Kidney (tissue), 13 donors: ENCODE measurements at regions not wholly inside any gene's neighbourhood (a gene's known extent, or its start where the extent isn't known, plus 50 kb on each side); places are given as distances from the start of the nearest gene placed in this dataset.

Experiments
- DNase-seq, 5 donors: peaks; one replicate each; pipeline ENCODE4 v3.0.0-alpha.2; 2013 to 2020
- FAIRE-seq: peaks from 2 replicates; lab custom pipeline; 2012; peaks lifted over from hg19 to GRCh38; lab: Jason Lieb, UNC
- H3K27ac ChIP-seq, 2 donors: one replicate each; pipeline ENCODE4 v1.7.0; 2013; ENCODE audit warnings: low read depth in 2 of 2, low read length in 2 of 2, inconsistent platforms in 1 of 2
- H3K27me3 ChIP-seq: one replicate; pipeline ENCODE4 v1.7.1; 2013; ENCODE audit warnings: low read length, inconsistent platforms; ENCODE audit not compliant: control insufficient read depth, insufficient read depth
- H3K36me3 ChIP-seq, 3 donors: one replicate each; pipeline versions ENCODE4 v1.7.0 to v1.7.1; 2013; ENCODE audit warnings: low read length in 3 of 3, control low read depth in 1 of 3, inconsistent platforms in 1 of 3; ENCODE audit not compliant: insufficient read depth in 3 of 3, control insufficient read depth in 2 of 3
- H3K4me1 ChIP-seq, 3 donors: one replicate each; pipeline versions ENCODE4 v1.7.0 to v1.7.1; 2013; ENCODE audit warnings: low read length in 3 of 3, inconsistent platforms in 1 of 3, low read depth in 1 of 3; ENCODE audit not compliant: control insufficient read depth in 2 of 3, insufficient read depth in 2 of 3
- H3K4me3 ChIP-seq, 3 donors: one replicate each; pipeline versions ENCODE4 v1.7.0 to v1.8.1; 2013; ENCODE audit warnings: low read length in 3 of 3, control low read depth in 1 of 3, inconsistent platforms in 1 of 3
- H3K9ac ChIP-seq, 3 donors: one replicate each; pipeline versions ENCODE4 v1.7.0 to v1.7.1; 2013; ENCODE audit warnings: low read length in 3 of 3, control low read depth in 1 of 3, inconsistent platforms in 1 of 3
- H3K9me3 ChIP-seq, 3 donors: one replicate each; pipeline versions ENCODE4 v1.7.0 to v1.7.1; 2013; ENCODE audit warnings: low read length in 3 of 3, control low read depth in 1 of 3, inconsistent platforms in 1 of 3; ENCODE audit not compliant: control insufficient read depth in 2 of 3, insufficient read depth in 1 of 3
- CTCF ChIP-seq: IDR thresholded peaks from 3 replicates; pipeline ENCODE4 v1.5.1; 2012; ENCODE audit warnings: mild to moderate bottlenecking, moderate library complexity, borderline replicate concordance; ENCODE audit not compliant: insufficient read depth; ENCODE audit errors: extremely low read depth
- intact Hi-C: fragments of 100-400 bp; cut with DNase I; formaldehyde crosslinking; loops from one replicate; pipeline ENCODE4 v1.11.1; 2022
- donor health status: control.
- donor health status: control.
- donor health status: control.
- donor health status: control.
- donor health status: control.
- donor health status: DM: yes; HTN: yes; CAD: no.
- donor health status: Normal renal cell carcinoma (clear cell type).

- Histone ChIP-seq H3K4me1 (no peaks in the 10 kb centered on the region), H3K36me3 (no peaks in the 10 kb centered on the region), H3K27ac (no peak overlapping the region), H3K4me3 (no peak overlapping the region), H3K27me3 (no peaks in the 10 kb centered on the region), H3K9ac (no peak overlapping the region), H3K9me3 (no peaks in the 10 kb centered on the region)
- intact Hi-C loops: no loop called here
- FAIRE-seq (no peak), DNase-seq (no peak)
- TF ChIP-seq CTCF: no peak
Measured at GRCh38 chrX:19285857-19286256, 57.9 kb upstream of the PDHA1 start.

- DNase-seq: peak in 1 of 5 donors; percentile 16
- intact Hi-C loops: no loop called here
- TF ChIP-seq CTCF: no peak
- no peaks in the 10 kb centered on the region for H3K36me3 ChIP-seq
- no peaks in the 10 kb centered on the region for H3K4me1 ChIP-seq
- H3K27me3 ChIP-seq: no peaks in the 10 kb centered on the region
- FAIRE-seq: no peak
- no peak overlapping the region for H3K27ac ChIP-seq
- no peak overlapping the region for H3K4me3 ChIP-seq
- no peak overlapping the region for H3K9ac ChIP-seq
- no peaks in the 10 kb centered on the region for H3K9me3 ChIP-seq
Measured at GRCh38 chrX:19291086-19291485, 52.6 kb upstream of the PDHA1 start.

- no peak overlapping the region for H3K27ac ChIP-seq
- no peak overlapping the region for H3K4me3 ChIP-seq
- FAIRE-seq (no peak), DNase-seq (no peak)
- H3K4me1 ChIP-seq: no peaks in the 10 kb centered on the region
- intact Hi-C loops: no loop called here
- no peaks in the 10 kb centered on the region for H3K36me3 ChIP-seq
- no peak overlapping the region for H3K9ac ChIP-seq
- no peaks in the 10 kb centered on the region for H3K27me3 ChIP-seq
- TF ChIP-seq CTCF: no peak
- H3K9me3 ChIP-seq: no peaks in the 10 kb centered on the region
Measured at GRCh38 chrX:19293606-19294325, 50.0 kb upstream of the PDHA1 start.
